ENCODE measurements at regions not wholly inside any gene's neighbourhood (a gene's known extent, or its start where the extent isn't known, plus 50 kb on each side); places are given as distances from the start of the nearest gene placed in this dataset.
"Not testable (repeated sequence)": the region's sequence is repeated elsewhere in the genome, so short reads cannot be mapped to it uniquely, and the experiment has no call there.

DNA sequence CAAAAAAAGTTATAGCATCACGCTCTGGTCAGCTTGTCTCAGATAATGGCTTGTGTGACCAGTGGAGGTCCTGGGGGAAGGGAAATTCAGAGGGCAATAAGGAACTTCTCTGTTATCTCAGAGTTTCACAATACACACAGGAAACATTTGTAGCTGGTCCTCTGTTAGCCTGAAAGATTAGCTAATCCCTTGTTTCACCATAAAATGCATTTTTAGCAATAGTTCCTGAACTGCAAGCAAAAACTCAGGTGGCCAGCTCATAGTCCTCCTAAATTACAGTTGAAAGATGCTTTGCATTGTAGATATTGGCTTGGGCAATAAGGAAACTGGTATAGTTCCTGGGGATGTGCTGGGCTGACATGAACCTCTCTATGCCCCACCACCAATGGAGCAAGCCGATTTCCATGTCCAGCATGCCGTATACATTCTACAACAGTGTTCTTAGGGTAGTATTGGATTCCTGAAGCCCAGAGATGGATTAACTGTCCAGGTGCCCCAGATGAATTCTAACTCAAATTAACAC is 141.5 kb upstream of the TBL1XR1 start:
- no CpG with 5 or more reads among the region's 3 CpGs for WGBS (ENCODE audit: insufficient coverage)
- Histone ChIP-seq H3K27me3 (replicated peaks in 1 of 4; ENCODE audit: control extremely low read depth in 1 of 4, control insufficient read depth in 3 of 4, insufficient read depth in 4 of 4, low read length in 3 of 4) (no peaks in the 10 kb centered on the region), H3K4me1 (ENCODE audit: control insufficient read depth in 2 of 2, insufficient read depth in 2 of 2, low read length in 2 of 2) (peaks cover 37 to 39% of the 10 kb centered on the region in 2 donors), H3K79me2 (ENCODE audit: control insufficient read depth, insufficient read depth, low read length) (no peaks in the 10 kb centered on the region), H3K9me3 (ENCODE audit: control extremely low read depth in 1 of 3, control insufficient read depth in 2 of 3, insufficient read depth in 1 of 3, low read length in 2 of 3) (no peaks in the 10 kb centered on the region), H3K4me2 (replicated peaks; ENCODE audit: low read depth, low read length, poor library complexity, severe bottlenecking) (peak overlapping the region; percentile 44), H4K20me1 (ENCODE audit: control insufficient read depth, insufficient read depth, low read length, poor library complexity, severe bottlenecking) (no peaks in the 10 kb centered on the region), H3K4me3 (ENCODE audit: control extremely low read depth in 1 of 5, extremely low read depth in 1 of 5, insufficient read depth in 1 of 5, low read depth in 2 of 5, low read length in 4 of 5) (no peak overlapping the region), H2AFZ (ENCODE audit: insufficient read depth, low read depth, low read length, poor library complexity, severe bottlenecking) (no peak overlapping the region), H3K27ac (ENCODE audit: low read length in 2 of 2) (peak overlapping the region; percentile 38 to 77), H3K36me3 (replicated peaks in 1 of 2; ENCODE audit: control extremely low read depth in 1 of 2, control insufficient read depth in 1 of 2, extremely low read depth in 1 of 2, insufficient read depth in 2 of 2, low read length in 1 of 2) (no peaks in the 10 kb centered on the region), H3K9ac (ENCODE audit: low read length) (no peak overlapping the region)
- Mint-ChIP-seq H3K27ac (peak overlapping the region; percentile 81), H3K4me3 (peak overlapping the region; percentile 19), H3K27me3 (no peaks in the 10 kb centered on the region), H3K4me1 (peaks cover 51% of the 10 kb centered on the region), H3K9me3 (ENCODE audit: insufficient read depth) (no peaks in the 10 kb centered on the region)
- intact Hi-C loops (cut with micrococcal nuclease): loop anchor here (1.0 to 5.0 kb wide), 2 partner anchors 22 to 91 kb away; no protein-coding TSS in a partner anchor
- ChIA-PET CTCF (interaction anchor here (0.6 to 2.9 kb wide), 4 partner anchors 12 to 140 kb away, joined by 3 to 18 read pairs (median 4); no protein-coding TSS in a partner anchor), POLR2A (interaction anchor here (0.6 to 1.1 kb wide), 2 partner anchors 20 to 21 kb away, joined by 3 to 5 read pairs; no protein-coding TSS in a partner anchor)
- TF ChIP-seq EZH2 (IDR thresholded peaks at IDR 0.05; ENCODE audit: borderline replicate concordance, insufficient read depth, low read depth, low read length, poor library complexity, severe bottlenecking): no peak
- TF ChIP-seq, protein P1, sequence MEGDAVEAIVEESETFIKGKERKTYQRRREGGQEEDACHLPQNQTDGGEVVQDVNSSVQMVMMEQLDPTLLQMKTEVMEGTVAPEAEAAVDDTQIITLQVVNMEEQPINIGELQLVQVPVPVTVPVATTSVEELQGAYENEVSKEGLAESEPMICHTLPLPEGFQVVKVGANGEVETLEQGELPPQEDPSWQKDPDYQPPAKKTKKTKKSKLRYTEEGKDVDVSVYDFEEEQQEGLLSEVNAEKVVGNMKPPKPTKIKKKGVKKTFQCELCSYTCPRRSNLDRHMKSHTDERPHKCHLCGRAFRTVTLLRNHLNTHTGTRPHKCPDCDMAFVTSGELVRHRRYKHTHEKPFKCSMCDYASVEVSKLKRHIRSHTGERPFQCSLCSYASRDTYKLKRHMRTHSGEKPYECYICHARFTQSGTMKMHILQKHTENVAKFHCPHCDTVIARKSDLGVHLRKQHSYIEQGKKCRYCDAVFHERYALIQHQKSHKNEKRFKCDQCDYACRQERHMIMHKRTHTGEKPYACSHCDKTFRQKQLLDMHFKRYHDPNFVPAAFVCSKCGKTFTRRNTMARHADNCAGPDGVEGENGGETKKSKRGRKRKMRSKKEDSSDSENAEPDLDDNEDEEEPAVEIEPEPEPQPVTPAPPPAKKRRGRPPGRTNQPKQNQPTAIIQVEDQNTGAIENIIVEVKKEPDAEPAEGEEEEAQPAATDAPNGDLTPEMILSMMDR (IDR thresholded peaks at IDR 0.05): no peak
- DNase-seq (peak; percentile 58), ATAC-seq (ENCODE audit: low read depth) (peak; percentile 28)

DNA sequence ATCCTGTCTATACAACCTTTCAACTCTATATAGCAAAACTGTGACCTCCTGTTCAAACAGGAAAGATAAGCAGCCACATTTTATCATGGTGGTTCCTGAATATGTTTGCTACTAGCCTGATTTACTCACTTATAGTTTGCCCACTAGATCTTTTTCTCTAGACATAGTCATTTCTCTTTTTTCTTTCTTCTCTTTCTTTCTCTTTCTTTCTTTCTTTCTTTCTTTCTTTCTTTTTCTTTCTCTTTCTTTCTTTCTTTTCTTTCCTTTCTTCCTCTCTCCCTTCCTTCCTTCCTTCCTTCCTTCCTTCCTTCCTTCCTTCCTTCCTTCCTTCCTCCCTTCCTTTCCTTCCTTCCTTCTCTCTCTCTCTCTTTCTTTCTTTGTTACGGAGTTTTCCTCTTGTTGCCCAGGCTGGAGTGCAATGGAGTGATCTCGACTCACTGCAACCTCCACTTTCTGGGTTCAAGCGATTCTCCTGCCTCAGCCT is 142.0 kb upstream of the TBL1XR1 start:
- Histone ChIP-seq H3K27ac (ENCODE audit: low read length in 2 of 2) (peak overlapping the region; percentile 38 to 77), H3K4me2 (replicated peaks; ENCODE audit: low read depth, low read length, poor library complexity, severe bottlenecking) (peak overlapping the region; percentile 44), H3K4me1 (ENCODE audit: control insufficient read depth in 2 of 2, insufficient read depth in 2 of 2, low read length in 2 of 2) (peaks cover 37 to 39% of the 10 kb centered on the region in 2 donors)
- H3K4me3 ChIP-seq (ENCODE audit: control extremely low read depth in 1 of 5, extremely low read depth in 1 of 5, insufficient read depth in 1 of 5, low read depth in 2 of 5, low read length in 4 of 5); H2AFZ ChIP-seq (ENCODE audit: insufficient read depth, low read depth, low read length, poor library complexity, severe bottlenecking); H3K9ac ChIP-seq (ENCODE audit: low read length); H3K9me3 ChIP-seq (ENCODE audit: control extremely low read depth in 1 of 3, control insufficient read depth in 2 of 3, insufficient read depth in 1 of 3, low read length in 2 of 3); H3K27me3 Mint-ChIP-seq; H3K9me3 Mint-ChIP-seq (ENCODE audit: insufficient read depth); ATAC-seq (ENCODE audit: low read depth); H4K20me1 ChIP-seq (ENCODE audit: control insufficient read depth, insufficient read depth, low read length, poor library complexity, severe bottlenecking); H3K36me3 ChIP-seq (replicated peaks in 1 of 2; ENCODE audit: control extremely low read depth in 1 of 2, control insufficient read depth in 1 of 2, extremely low read depth in 1 of 2, insufficient read depth in 2 of 2, low read length in 1 of 2); H3K79me2 ChIP-seq (ENCODE audit: control insufficient read depth, insufficient read depth, low read length); H3K27me3 ChIP-seq (replicated peaks in 1 of 4; ENCODE audit: control extremely low read depth in 1 of 4, control insufficient read depth in 3 of 4, insufficient read depth in 4 of 4, low read length in 3 of 4); DNase-seq: not testable (repeated sequence)
- Mint-ChIP-seq H3K4me1 (peaks cover 52% of the 10 kb centered on the region), H3K4me3 (peak overlapping the region; percentile 19), H3K27ac (peak overlapping the region; percentile 81)
- ChIA-PET CTCF (interaction anchor here (0.6 to 2.9 kb wide), 2 partner anchors 13 to 141 kb away, joined by 3 to 18 read pairs; no protein-coding TSS in a partner anchor), POLR2A (interaction anchor here (1.1 kb wide), 1 partner anchor 19 kb away, joined by 5 read pairs; no protein-coding TSS in a partner anchor)
- WGBS (ENCODE audit: insufficient coverage): no CpG with 5 or more reads among the region's 3 CpGs
- intact Hi-C loops (cut with micrococcal nuclease): loop anchor here (5.0 kb wide), 1 partner anchor 92 kb away; no protein-coding TSS in a partner anchor
